ENCODE measurements at regions not wholly inside any gene's neighbourhood (a gene's known extent, or its start where the extent isn't known, plus 50 kb on each side); places are given as distances from the start of the nearest gene placed in this dataset.

GRCh38 chr7:69173341-69173740 is 424.9 kb upstream of the AUTS2 start:
- in situ Hi-C loops (cut with HindIII; ENCODE audit: low pct_ligation_motif_present, low sequenced_read_pairs): no loop called here
- DNase-seq: no peak
- Histone ChIP-seq H3K4me3 (ENCODE audit: low read depth, low read length) (no peak overlapping the region), H3K36me3 (replicated peaks) (no peaks in the 10 kb centered on the region), H3K27ac (no peak overlapping the region), H3K27me3 (replicated peaks) (no peaks in the 10 kb centered on the region)
- TF ChIP-seq CTCF (IDR thresholded peaks at IDR 0.05; ENCODE audit: low read depth, low read length, missing control alignments): no peak

GRCh38 chr7:69173846-69174245 is 424.4 kb upstream of the AUTS2 start:
- TF ChIP-seq CTCF (IDR thresholded peaks at IDR 0.05; ENCODE audit: low read depth, low read length, missing control alignments): no peak
- Histone ChIP-seq H3K36me3 (replicated peaks) (no peaks in the 10 kb centered on the region), H3K27me3 (replicated peaks) (no peaks in the 10 kb centered on the region), H3K27ac (no peak overlapping the region), H3K4me3 (ENCODE audit: low read depth, low read length) (no peak overlapping the region)
- DNase-seq: no peak
- in situ Hi-C loops (cut with HindIII; ENCODE audit: low pct_ligation_motif_present, low sequenced_read_pairs): no loop called here

- Histone ChIP-seq H3K36me3 (replicated peaks) (no peaks in the 10 kb centered on the region), H3K4me3 (ENCODE audit: low read depth, low read length) (no peak overlapping the region), H3K27ac (no peak overlapping the region), H3K27me3 (replicated peaks) (no peaks in the 10 kb centered on the region)
- no peak for DNase-seq
- no peak for TF ChIP-seq CTCF (IDR thresholded peaks at IDR 0.05; ENCODE audit: low read depth, low read length, missing control alignments)
- in situ Hi-C loops (cut with HindIII; ENCODE audit: low pct_ligation_motif_present, low sequenced_read_pairs): no loop called here
Observed at GRCh38 chr7:69176841-69177240, 421.4 kb upstream of the AUTS2 start.

- in situ Hi-C loops (cut with HindIII; ENCODE audit: low pct_ligation_motif_present, low sequenced_read_pairs): no loop called here
- TF ChIP-seq CTCF (IDR thresholded peaks at IDR 0.05; ENCODE audit: low read depth, low read length, missing control alignments): no peak
- DNase-seq: no peak
- H3K36me3 ChIP-seq (replicated peaks): no peaks in the 10 kb centered on the region
- H3K27me3 ChIP-seq (replicated peaks): no peaks in the 10 kb centered on the region
- H3K4me3 ChIP-seq (ENCODE audit: low read depth, low read length): no peak overlapping the region
- no peak overlapping the region for H3K27ac ChIP-seq
Observed at GRCh38 chr7:69177461-69177861, 420.8 kb upstream of the AUTS2 start.

- in situ Hi-C loops (cut with HindIII; ENCODE audit: low pct_ligation_motif_present, low sequenced_read_pairs): no loop called here
- TF ChIP-seq CTCF (IDR thresholded peaks at IDR 0.05; ENCODE audit: low read depth, low read length, missing control alignments): no peak
- Histone ChIP-seq H3K4me3 (ENCODE audit: low read depth, low read length) (no peak overlapping the region), H3K27ac (no peak overlapping the region), H3K27me3 (replicated peaks) (no peaks in the 10 kb centered on the region), H3K36me3 (replicated peaks) (no peaks in the 10 kb centered on the region)
- no peak for DNase-seq
Observed at GRCh38 chr7:69177941-69178494, 420.3 kb upstream of the AUTS2 start.

- TF ChIP-seq CTCF (IDR thresholded peaks at IDR 0.05; ENCODE audit: low read depth, low read length, missing control alignments): no peak
Observed at GRCh38 chr7:69180662-69181061, 417.6 kb upstream of the AUTS2 start.

More at GRCh38 chr7:69180662-69181061, 417.6 kb upstream of the AUTS2 start:
- no peak for DNase-seq
- no peak overlapping the region for H3K4me3 ChIP-seq (ENCODE audit: low read depth, low read length)
- no peaks in the 10 kb centered on the region for H3K27me3 ChIP-seq (replicated peaks)
- in situ Hi-C loops (cut with HindIII; ENCODE audit: low pct_ligation_motif_present, low sequenced_read_pairs): no loop called here
- no peak overlapping the region for H3K27ac ChIP-seq
- no peaks in the 10 kb centered on the region for H3K36me3 ChIP-seq (replicated peaks)
